ENCODE measurements at regions not wholly inside any gene's neighbourhood (a gene's known extent, or its start where the extent isn't known, plus 50 kb on each side); places are given as distances from the start of the nearest gene placed in this dataset.

DNA sequence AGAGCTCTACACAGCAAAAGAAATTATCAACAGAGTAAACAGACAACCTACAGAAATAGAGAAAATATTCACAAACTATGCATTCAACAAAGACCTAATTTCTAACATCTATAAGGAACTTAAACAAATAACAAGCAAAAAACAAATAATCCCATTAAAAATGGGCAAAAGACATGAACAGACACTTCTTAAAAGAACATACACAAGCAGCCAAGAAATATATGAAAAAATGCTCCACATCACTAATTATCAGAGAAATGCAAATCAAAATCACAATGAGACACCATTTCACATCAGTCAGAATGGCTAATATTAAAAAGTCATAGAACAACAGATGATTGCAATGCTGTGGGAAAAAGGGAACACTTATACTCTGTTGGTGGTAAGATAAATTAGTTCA lies 100.7 kb upstream of the LGR5 start:
- TF ChIP-seq KDM5B (CRISPR knock-in tag; IDR thresholded peaks at IDR 0.05; ENCODE audit: borderline replicate concordance) = no peak
- no peak for TF ChIP-seq ZNF121 (CRISPR knock-in tag; IDR thresholded peaks at IDR 0.05)
- TF ChIP-seq, protein P1, sequence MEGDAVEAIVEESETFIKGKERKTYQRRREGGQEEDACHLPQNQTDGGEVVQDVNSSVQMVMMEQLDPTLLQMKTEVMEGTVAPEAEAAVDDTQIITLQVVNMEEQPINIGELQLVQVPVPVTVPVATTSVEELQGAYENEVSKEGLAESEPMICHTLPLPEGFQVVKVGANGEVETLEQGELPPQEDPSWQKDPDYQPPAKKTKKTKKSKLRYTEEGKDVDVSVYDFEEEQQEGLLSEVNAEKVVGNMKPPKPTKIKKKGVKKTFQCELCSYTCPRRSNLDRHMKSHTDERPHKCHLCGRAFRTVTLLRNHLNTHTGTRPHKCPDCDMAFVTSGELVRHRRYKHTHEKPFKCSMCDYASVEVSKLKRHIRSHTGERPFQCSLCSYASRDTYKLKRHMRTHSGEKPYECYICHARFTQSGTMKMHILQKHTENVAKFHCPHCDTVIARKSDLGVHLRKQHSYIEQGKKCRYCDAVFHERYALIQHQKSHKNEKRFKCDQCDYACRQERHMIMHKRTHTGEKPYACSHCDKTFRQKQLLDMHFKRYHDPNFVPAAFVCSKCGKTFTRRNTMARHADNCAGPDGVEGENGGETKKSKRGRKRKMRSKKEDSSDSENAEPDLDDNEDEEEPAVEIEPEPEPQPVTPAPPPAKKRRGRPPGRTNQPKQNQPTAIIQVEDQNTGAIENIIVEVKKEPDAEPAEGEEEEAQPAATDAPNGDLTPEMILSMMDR (CRISPR knock-in tag; IDR thresholded peaks at IDR 0.05) = no peak
- TF ChIP-seq, protein P2, sequence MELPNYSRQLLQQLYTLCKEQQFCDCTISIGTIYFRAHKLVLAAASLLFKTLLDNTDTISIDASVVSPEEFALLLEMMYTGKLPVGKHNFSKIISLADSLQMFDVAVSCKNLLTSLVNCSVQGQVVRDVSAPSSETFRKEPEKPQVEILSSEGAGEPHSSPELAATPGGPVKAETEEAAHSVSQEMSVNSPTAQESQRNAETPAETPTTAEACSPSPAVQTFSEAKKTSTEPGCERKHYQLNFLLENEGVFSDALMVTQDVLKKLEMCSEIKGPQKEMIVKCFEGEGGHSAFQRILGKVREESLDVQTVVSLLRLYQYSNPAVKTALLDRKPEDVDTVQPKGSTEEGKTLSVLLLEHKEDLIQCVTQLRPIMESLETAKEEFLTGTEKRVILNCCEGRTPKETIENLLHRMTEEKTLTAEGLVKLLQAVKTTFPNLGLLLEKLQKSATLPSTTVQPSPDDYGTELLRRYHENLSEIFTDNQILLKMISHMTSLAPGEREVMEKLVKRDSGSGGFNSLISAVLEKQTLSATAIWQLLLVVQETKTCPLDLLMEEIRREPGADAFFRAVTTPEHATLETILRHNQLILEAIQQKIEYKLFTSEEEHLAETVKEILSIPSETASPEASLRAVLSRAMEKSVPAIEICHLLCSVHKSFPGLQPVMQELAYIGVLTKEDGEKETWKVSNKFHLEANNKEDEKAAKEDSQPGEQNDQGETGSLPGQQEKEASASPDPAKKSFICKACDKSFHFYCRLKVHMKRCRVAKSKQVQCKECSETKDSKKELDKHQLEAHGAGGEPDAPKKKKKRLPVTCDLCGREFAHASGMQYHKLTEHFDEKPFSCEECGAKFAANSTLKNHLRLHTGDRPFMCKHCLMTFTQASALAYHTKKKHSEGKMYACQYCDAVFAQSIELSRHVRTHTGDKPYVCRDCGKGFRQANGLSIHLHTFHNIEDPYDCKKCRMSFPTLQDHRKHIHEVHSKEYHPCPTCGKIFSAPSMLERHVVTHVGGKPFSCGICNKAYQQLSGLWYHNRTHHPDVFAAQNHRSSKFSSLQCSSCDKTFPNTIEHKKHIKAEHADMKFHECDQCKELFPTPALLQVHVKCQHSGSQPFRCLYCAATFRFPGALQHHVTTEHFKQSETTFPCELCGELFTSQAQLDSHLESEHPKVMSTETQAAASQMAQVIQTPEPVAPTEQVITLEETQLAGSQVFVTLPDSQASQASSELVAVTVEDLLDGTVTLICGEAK (IDR thresholded peaks at IDR 0.05) = no peak
- TF ChIP-seq, protein P2 (CRISPR knock-in tag; IDR thresholded peaks at IDR 0.05) = no peak
- no peak for TF ChIP-seq NFRKB (IDR thresholded peaks at IDR 0.05)
- TF ChIP-seq ZNF670 (CRISPR knock-in tag; IDR thresholded peaks at IDR 0.05; ENCODE audit: borderline replicate concordance) = no peak
